ENCODE measurements at regions not wholly inside any gene's neighbourhood (a gene's known extent, or its start where the extent isn't known, plus 50 kb on each side); places are given as distances from the start of the nearest gene placed in this dataset.

DNA sequence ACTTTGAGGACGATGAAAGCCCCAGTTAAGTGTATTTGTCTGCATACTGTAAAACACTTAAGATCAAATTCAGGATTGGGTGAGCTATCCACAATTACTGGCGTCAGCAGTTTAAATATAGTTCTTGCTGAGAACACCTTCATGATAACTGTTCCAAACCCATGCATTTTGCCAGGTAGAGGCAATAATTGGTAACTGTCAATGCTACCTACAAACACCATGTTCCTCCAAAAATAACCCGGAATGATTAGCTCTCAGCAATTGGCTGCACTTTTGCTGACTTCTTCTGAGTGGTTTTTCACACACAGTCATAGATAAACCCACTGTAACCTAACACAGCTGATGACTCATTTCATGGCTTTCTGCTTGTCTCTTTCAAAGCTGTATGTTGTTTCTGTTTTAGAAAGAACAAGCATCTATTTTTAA, 1358.6 kb upstream of the GJE1 start:
- intact Hi-C loops (cut with DNase I) = no loop called here
- Histone ChIP-seq H3K36me3 (no peaks in the 10 kb centered on the region), H3K4me3 (no peak overlapping the region), H3K4me1 (replicated peaks) (peaks cover 2% of the 10 kb centered on the region), H3K27ac (no peak overlapping the region), H3K27me3 (replicated peaks; ENCODE audit: insufficient read depth) (no peaks in the 10 kb centered on the region), H3K9me3 (no peaks in the 10 kb centered on the region)
- WGBS = 20% methylated on average over 3 of the region's 3 CpGs
- DNase-seq (ENCODE audit: low spot score) = no peak
- TF ChIP-seq POLR2A (IDR thresholded peaks at IDR 0.05) (no peak), POLR2AphosphoS5 (IDR thresholded peaks at IDR 0.05) (no peak)
- TF ChIP-seq, protein P1, sequence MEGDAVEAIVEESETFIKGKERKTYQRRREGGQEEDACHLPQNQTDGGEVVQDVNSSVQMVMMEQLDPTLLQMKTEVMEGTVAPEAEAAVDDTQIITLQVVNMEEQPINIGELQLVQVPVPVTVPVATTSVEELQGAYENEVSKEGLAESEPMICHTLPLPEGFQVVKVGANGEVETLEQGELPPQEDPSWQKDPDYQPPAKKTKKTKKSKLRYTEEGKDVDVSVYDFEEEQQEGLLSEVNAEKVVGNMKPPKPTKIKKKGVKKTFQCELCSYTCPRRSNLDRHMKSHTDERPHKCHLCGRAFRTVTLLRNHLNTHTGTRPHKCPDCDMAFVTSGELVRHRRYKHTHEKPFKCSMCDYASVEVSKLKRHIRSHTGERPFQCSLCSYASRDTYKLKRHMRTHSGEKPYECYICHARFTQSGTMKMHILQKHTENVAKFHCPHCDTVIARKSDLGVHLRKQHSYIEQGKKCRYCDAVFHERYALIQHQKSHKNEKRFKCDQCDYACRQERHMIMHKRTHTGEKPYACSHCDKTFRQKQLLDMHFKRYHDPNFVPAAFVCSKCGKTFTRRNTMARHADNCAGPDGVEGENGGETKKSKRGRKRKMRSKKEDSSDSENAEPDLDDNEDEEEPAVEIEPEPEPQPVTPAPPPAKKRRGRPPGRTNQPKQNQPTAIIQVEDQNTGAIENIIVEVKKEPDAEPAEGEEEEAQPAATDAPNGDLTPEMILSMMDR (IDR thresholded peaks at IDR 0.05) = no peak

DNA sequence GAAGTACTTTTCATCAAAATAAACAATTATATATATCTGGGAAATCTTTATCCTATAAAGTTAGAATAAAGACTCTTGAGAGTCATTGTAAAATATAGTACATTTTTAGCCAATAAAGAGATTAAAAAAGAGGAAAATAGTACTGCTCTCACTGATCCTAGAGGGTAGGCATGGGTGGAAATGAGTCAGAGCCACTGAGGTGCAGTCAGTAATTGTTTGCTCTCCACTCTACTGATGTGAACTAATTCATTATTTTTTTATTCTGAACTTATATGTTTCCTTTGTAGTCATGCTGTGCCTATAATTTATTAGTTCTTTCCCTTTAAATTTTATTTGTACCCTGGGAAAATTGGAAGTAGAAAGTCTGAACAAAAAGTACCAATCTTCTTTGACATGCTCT, 1359.4 kb upstream of the GJE1 start:
- Histone ChIP-seq H3K4me1 (replicated peaks) (peaks cover 2% of the 10 kb centered on the region), H3K27ac (no peak overlapping the region), H3K36me3 (no peaks in the 10 kb centered on the region), H3K4me3 (no peak overlapping the region), H3K9me3 (no peaks in the 10 kb centered on the region), H3K27me3 (replicated peaks; ENCODE audit: insufficient read depth) (no peaks in the 10 kb centered on the region)
- DNase-seq (ENCODE audit: low spot score) = no peak
- TF ChIP-seq, protein P1 (IDR thresholded peaks at IDR 0.05) = no peak
- no peak for TF ChIP-seq POLR2A (IDR thresholded peaks at IDR 0.05)
- TF ChIP-seq POLR2AphosphoS5 (IDR thresholded peaks at IDR 0.05) = no peak
- intact Hi-C loops (cut with DNase I) = no loop called here

DNA sequence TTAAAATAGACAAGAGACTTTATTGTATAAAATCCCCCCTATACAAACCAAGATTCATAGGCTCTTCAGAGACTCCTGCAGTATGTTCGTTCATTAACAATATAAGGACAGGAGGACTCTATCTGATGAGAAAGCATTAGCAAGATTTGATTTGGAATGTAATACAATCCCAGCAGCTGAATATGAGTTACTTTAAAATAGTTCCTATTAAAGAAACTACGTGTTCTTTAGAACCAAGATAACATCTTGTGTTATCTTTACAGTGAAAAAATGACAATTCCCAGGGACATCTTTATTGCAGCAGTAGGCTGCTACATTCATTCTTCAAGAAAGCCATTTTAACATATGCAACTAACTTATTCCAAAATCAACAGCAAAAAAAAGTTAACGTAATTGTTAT, 1360.1 kb upstream of the GJE1 start:
- peaks cover 2% of the 10 kb centered on the region for H3K4me1 ChIP-seq (replicated peaks)
- no peaks in the 10 kb centered on the region for H3K27me3 ChIP-seq (replicated peaks; ENCODE audit: insufficient read depth)
- DNase-seq (ENCODE audit: low spot score) = no peak
- WGBS = 25% methylated on average over 3 of the region's 3 CpGs
- TF ChIP-seq POLR2AphosphoS5 (IDR thresholded peaks at IDR 0.05) (no peak), POLR2A (IDR thresholded peaks at IDR 0.05) (no peak)
- TF ChIP-seq, protein P1 (IDR thresholded peaks at IDR 0.05) = no peak
- no peaks in the 10 kb centered on the region for H3K36me3 ChIP-seq
- intact Hi-C loops (cut with DNase I) = no loop called here
- H3K4me3 ChIP-seq = no peak overlapping the region
- H3K9me3 ChIP-seq = no peaks in the 10 kb centered on the region
- H3K27ac ChIP-seq = no peak overlapping the region

DNA sequence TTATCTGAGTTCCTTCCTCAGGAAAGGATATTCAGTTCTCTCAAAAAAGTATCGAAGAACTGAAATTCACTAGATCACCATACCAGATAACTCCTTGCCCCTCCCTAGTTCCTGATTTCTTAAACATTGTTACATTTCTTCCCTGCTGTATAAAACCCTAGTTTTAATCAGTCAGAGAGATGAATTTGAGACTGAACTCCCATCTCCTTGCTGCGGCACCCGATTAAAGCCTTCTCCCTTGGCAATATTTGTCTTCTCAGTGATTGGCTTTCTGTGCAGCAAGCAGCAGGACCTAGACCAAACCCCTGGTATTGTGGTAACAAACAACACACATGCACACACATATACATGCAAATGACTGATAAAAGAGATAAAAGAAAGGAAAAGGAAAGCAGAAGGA, 1364.6 kb upstream of the GJE1 start:
- no peaks in the 10 kb centered on the region for H3K9me3 ChIP-seq
- H3K36me3 ChIP-seq = no peaks in the 10 kb centered on the region
- intact Hi-C loops (cut with DNase I) = no loop called here
- 93% methylated on average over 3 of the region's 3 CpGs for WGBS
- no peaks in the 10 kb centered on the region for H3K27me3 ChIP-seq (replicated peaks; ENCODE audit: insufficient read depth)
- H3K27ac ChIP-seq = no peak overlapping the region
- no peak overlapping the region for H3K4me3 ChIP-seq
- TF ChIP-seq POLR2AphosphoS5 (IDR thresholded peaks at IDR 0.05) (no peak), POLR2A (IDR thresholded peaks at IDR 0.05) (no peak)
- TF ChIP-seq, protein P1 (IDR thresholded peaks at IDR 0.05) = no peak
- DNase-seq (ENCODE audit: low spot score) = no peak
- no peaks in the 10 kb centered on the region for H3K4me1 ChIP-seq (replicated peaks)

DNA sequence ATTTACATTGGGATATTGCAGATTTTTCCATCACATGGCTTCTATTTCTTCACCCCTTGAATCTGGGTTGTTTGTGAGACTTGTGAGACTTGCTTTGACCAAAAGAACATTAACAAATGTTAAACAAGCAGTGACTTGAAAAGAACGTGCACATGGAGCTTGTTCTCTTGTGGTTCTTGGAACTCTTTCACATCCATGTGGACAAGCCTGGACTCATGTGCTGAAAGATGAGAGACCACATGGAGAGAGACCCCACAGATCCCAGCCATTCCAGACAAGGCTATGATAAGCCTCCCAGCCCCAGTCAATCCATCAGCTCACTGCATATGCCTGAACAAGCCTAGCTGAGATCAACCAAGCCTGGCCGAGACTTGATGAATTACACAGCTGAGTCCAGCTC, 1365.7 kb upstream of the GJE1 start:
- 63% methylated on average over 2 of the region's 2 CpGs for WGBS
- no peaks in the 10 kb centered on the region for H3K9me3 ChIP-seq
- H3K36me3 ChIP-seq = no peaks in the 10 kb centered on the region
- no peaks in the 10 kb centered on the region for H3K4me1 ChIP-seq (replicated peaks)
- TF ChIP-seq, protein P1 (IDR thresholded peaks at IDR 0.05) = no peak
- TF ChIP-seq POLR2AphosphoS5 (IDR thresholded peaks at IDR 0.05) (no peak), POLR2A (IDR thresholded peaks at IDR 0.05) (no peak)
- no peak overlapping the region for H3K27ac ChIP-seq
- no peak for DNase-seq (ENCODE audit: low spot score)
- intact Hi-C loops (cut with DNase I) = no loop called here
- no peak overlapping the region for H3K4me3 ChIP-seq
- no peaks in the 10 kb centered on the region for H3K27me3 ChIP-seq (replicated peaks; ENCODE audit: insufficient read depth)
